Keratinocyte (primary cell): ENCODE measurements at regions not wholly inside any gene's neighbourhood (a gene's known extent, or its start where the extent isn't known, plus 50 kb on each side); places are given as distances from the start of the nearest gene placed in this dataset.

ENCODE experiments used
- DNase-seq: peaks from one replicate; pipeline ENCODE4 v3.0.0-alpha.2; 2011; ENCODE audit warnings: low read depth, missing footprints, low spot score
- FAIRE-seq: peaks from 2 replicates; lab custom pipeline; 2011; peaks lifted over from hg19 to GRCh38; lab: Jason Lieb, UNC
- H2AFZ ChIP-seq: 2 replicates; pipeline ENCODE4 v1.6.0; 2012; ENCODE audit warnings: low read length, control low read depth, inconsistent platforms; ENCODE audit not compliant: control insufficient read depth
- H3K27ac ChIP-seq: 2 replicates; pipeline ENCODE4 v1.5.1; 2011; ENCODE audit warnings: low read length; ENCODE audit not compliant: control insufficient read depth, insufficient read depth
- H3K27me3 ChIP-seq: 3 replicates; pipeline ENCODE4 v1.6.0; 2011; ENCODE audit warnings: low read length; ENCODE audit not compliant: control insufficient read depth, insufficient read depth; ENCODE audit errors: extremely low read depth
- H3K36me3 ChIP-seq, 2 experiments: 2 replicates in 1 of 2; 3 replicates in 1 of 2; pipeline ENCODE4 v1.5.1; 2011; ENCODE audit warnings: low read length in 2 of 2, mild to moderate bottlenecking in 1 of 2; ENCODE audit not compliant: control insufficient read depth in 2 of 2, insufficient read depth in 2 of 2; ENCODE audit errors: extremely low read depth in 1 of 2
- H3K4me1 ChIP-seq: 3 replicates; pipeline ENCODE4 v1.5.1; 2011; ENCODE audit warnings: low read length; ENCODE audit not compliant: control insufficient read depth, insufficient read depth; ENCODE audit errors: extremely low read depth
- H3K4me2 ChIP-seq: 3 replicates; pipeline ENCODE4 v1.6.0; 2011; ENCODE audit warnings: low read depth, low read length; ENCODE audit not compliant: control insufficient read depth, insufficient read depth; ENCODE audit errors: extremely low read depth
- H3K4me3 ChIP-seq, 3 experiments: fragments of 200-600 bp in 1 of 3; sonication (generic) in 1 of 3; 2 replicates in 2 of 3; 3 replicates in 1 of 3; pipeline ENCODE4 v1.5.1; 2011 to 2016; ENCODE audit warnings: low read length in 3 of 3, mild to moderate bottlenecking in 3 of 3, control low read depth in 2 of 3, inconsistent platforms in 1 of 3, low read depth in 1 of 3, mixed read lengths in 1 of 3, mixed run types in 1 of 3, moderate library complexity in 1 of 3; ENCODE audit not compliant: control insufficient read depth in 2 of 3, insufficient read depth in 2 of 3; ENCODE audit errors: extremely low read depth in 1 of 3
- H3K79me2 ChIP-seq: 2 replicates; pipeline ENCODE4 v1.6.0; 2012; ENCODE audit warnings: low read length; ENCODE audit not compliant: control insufficient read depth, insufficient read depth
- H3K9ac ChIP-seq: 3 replicates; pipeline ENCODE4 v1.6.0; 2011; ENCODE audit warnings: low read length; ENCODE audit not compliant: control insufficient read depth, insufficient read depth; ENCODE audit errors: extremely low read depth
- H3K9me1 ChIP-seq: 3 replicates; pipeline ENCODE4 v1.6.0; 2011; ENCODE audit warnings: low read length; ENCODE audit not compliant: control insufficient read depth, insufficient read depth; ENCODE audit errors: extremely low read depth
- H3K9me3 ChIP-seq: 2 replicates; pipeline ENCODE4 v1.5.1; 2012; ENCODE audit warnings: low read depth, low read length; ENCODE audit not compliant: control insufficient read depth
- H4K20me1 ChIP-seq: 3 replicates; pipeline ENCODE4 v1.6.0; 2011; ENCODE audit warnings: low read length; ENCODE audit not compliant: control insufficient read depth, insufficient read depth; ENCODE audit errors: extremely low read depth
- CTCF ChIP-seq, 3 experiments: IDR thresholded peaks in 1 of 3; conservative IDR thresholded peaks in 1 of 3; optimal IDR thresholded peaks in 1 of 3; 2 replicates in 2 of 3; 3 replicates in 1 of 3; pipeline versions ENCODE3 to v1.5.1; 2011; ENCODE audit warnings: low read length in 3 of 3, mild to moderate bottlenecking in 3 of 3, moderate library complexity in 2 of 3, control low read depth in 1 of 3, inconsistent platforms in 1 of 3; ENCODE audit not compliant: insufficient read depth in 2 of 3; ENCODE audit errors: extremely low read depth in 1 of 3
- EZH2 ChIP-seq: IDR thresholded peaks from one replicate; pipeline ENCODE4 v1.6.1; 2012; ENCODE audit warnings: inconsistent platforms, mild to moderate bottlenecking, low read length, moderate library complexity
- dilution Hi-C: fragments of 300-500 bp; cut with MboI; formaldehyde crosslinking; loops from one replicate; pipeline ENCODE4 v1.7.0; 2020; ENCODE audit warnings: low sequenced_read_pairs; ENCODE audit not compliant: extremely low pct_ligation_motif_present

- H3K36me3 ChIP-seq = no peaks in the 10 kb centered on the region
- H3K27ac ChIP-seq = no peak overlapping the region
- FAIRE-seq (no peak), DNase-seq (no peak)
- H3K9me1 ChIP-seq = no peaks in the 10 kb centered on the region
- H3K9me3 ChIP-seq = no peaks in the 10 kb centered on the region
- no peak overlapping the region for H3K4me3 ChIP-seq
- no peaks in the 10 kb centered on the region for H3K79me2 ChIP-seq
- peak overlapping the region; percentile 74 for H3K9ac ChIP-seq
- dilution Hi-C loops = no loop called here
- H3K27me3 ChIP-seq = no peaks in the 10 kb centered on the region
- no peak overlapping the region for H2AFZ ChIP-seq
- peaks cover 23% of the 10 kb centered on the region for H3K4me1 ChIP-seq
- TF ChIP-seq EZH2 = no peak
- no peak for TF ChIP-seq CTCF (optimal IDR thresholded peaks at IDR 0.05 in 1 of 3, IDR thresholded peaks at IDR 0.05 in 1 of 3, conservative IDR thresholded peaks at IDR 0.05 in 1 of 3; ENCODE audit: extremely low read depth in 1 of 3, insufficient read depth in 2 of 3, low read length in 3 of 3)
- no peaks in the 10 kb centered on the region for H4K20me1 ChIP-seq
- H3K4me2 ChIP-seq = peak overlapping the region; percentile 89
Observed at GRCh38 chr6:14210077-14210476, 92.5 kb downstream of the CD83 start.

GRCh38 chr6:14210663-14211561 is 93.3 kb downstream of the CD83 start:
- no peaks in the 10 kb centered on the region for H4K20me1 ChIP-seq
- H3K27ac ChIP-seq = peak overlapping the region; percentile 84
- H3K27me3 ChIP-seq = no peaks in the 10 kb centered on the region
- H3K79me2 ChIP-seq = no peaks in the 10 kb centered on the region
- H3K4me3 ChIP-seq = peak overlapping the region; percentile 61 to 76 (median 68)
- dilution Hi-C loops = no loop called here
- no peak for FAIRE-seq
- no peaks in the 10 kb centered on the region for H3K9me3 ChIP-seq
- no peak for TF ChIP-seq EZH2
- peak; percentile 44 to 95 (median 51) for TF ChIP-seq CTCF (optimal IDR thresholded peaks at IDR 0.05 in 1 of 3, IDR thresholded peaks at IDR 0.05 in 1 of 3, conservative IDR thresholded peaks at IDR 0.05 in 1 of 3; ENCODE audit: extremely low read depth in 1 of 3, insufficient read depth in 2 of 3, low read length in 3 of 3)
- no peaks in the 10 kb centered on the region for H3K9me1 ChIP-seq
- peak; percentile 25 for DNase-seq
- H2AFZ ChIP-seq = peak overlapping the region; percentile 88
- peak overlapping the region; percentile 94 for H3K4me2 ChIP-seq
- no peaks in the 10 kb centered on the region for H3K36me3 ChIP-seq
- H3K9ac ChIP-seq = peak overlapping the region; percentile 86
- peaks cover 23% of the 10 kb centered on the region for H3K4me1 ChIP-seq
